SK-N-SH treated with all-trans-retinoic acid at 6 μM for 48 hours (cell line): ENCODE measurements at regions not wholly inside any gene's neighbourhood (a gene's known extent, or its start where the extent isn't known, plus 50 kb on each side); places are given as distances from the start of the nearest gene placed in this dataset.

ENCODE experiments used
- ATAC-seq: fragments of 200-7000 bp; cut with Tn5 transposase; 3 replicates; pipeline ENCODE4 v1.9.1; 2020; ENCODE audit warnings: mild to moderate bottlenecking, moderate library complexity
- BACH2 ChIP-seq: fragments of 250-450 bp; sonication (Bioruptor Pico); IDR thresholded peaks from 2 replicates; pipeline ENCODE4 v1.9.0; 2021; ENCODE audit warnings: mild to moderate bottlenecking, borderline replicate concordance
- CREB5 ChIP-seq: fragments of 250-450 bp; sonication (Bioruptor Pico); IDR thresholded peaks from 2 replicates; pipeline ENCODE4 v1.5.1; 2020; ENCODE audit warnings: low read depth, mild to moderate bottlenecking, moderate library complexity
- CSDC2 ChIP-seq: fragments of 250-450 bp; sonication (Bioruptor Pico); IDR thresholded peaks from 2 replicates; pipeline ENCODE4 v1.5.0; 2020; ENCODE audit warnings: mild to moderate bottlenecking, moderate library complexity
- CSRNP3 ChIP-seq: fragments of 250-450 bp; sonication (Bioruptor Pico); IDR thresholded peaks from 2 replicates; pipeline ENCODE4 v1.5.1; 2021; ENCODE audit warnings: mild to moderate bottlenecking, moderate library complexity
- ESRRG ChIP-seq: fragments of 250-450 bp; sonication (Bioruptor Pico); IDR thresholded peaks from 2 replicates; pipeline ENCODE4 v1.6.1; 2021; ENCODE audit warnings: mild to moderate bottlenecking
- OSR1 ChIP-seq: fragments of 250-450 bp; sonication (Bioruptor Pico); IDR thresholded peaks from 2 replicates; pipeline ENCODE4 v1.8.0; 2022; ENCODE audit warnings: moderate library complexity, mild to moderate bottlenecking, inconsistent platforms
- PATZ1 ChIP-seq: fragments of 250-450 bp; sonication (Bioruptor Pico); IDR thresholded peaks from 2 replicates; pipeline ENCODE4 v1.8.0; 2020; ENCODE audit warnings: mild to moderate bottlenecking, moderate library complexity, borderline replicate concordance
- POU6F1 ChIP-seq: fragments of 250-450 bp; sonication (Bioruptor Pico); IDR thresholded peaks from 2 replicates; pipeline ENCODE4 v1.8.0; 2021; ENCODE audit warnings: low read depth, mild to moderate bottlenecking, moderate library complexity, borderline replicate concordance
- RARB ChIP-seq: fragments of 250-450 bp; sonication (Bioruptor Pico); IDR thresholded peaks from 2 replicates; pipeline ENCODE4 v1.8.0; 2021; ENCODE audit warnings: mild to moderate bottlenecking, moderate library complexity
- SNAI2 ChIP-seq: fragments of 250-450 bp; sonication (Bioruptor Pico); IDR thresholded peaks from 2 replicates; pipeline ENCODE4 v1.5.0; 2020; ENCODE audit warnings: mild to moderate bottlenecking, moderate library complexity
- TCF4 ChIP-seq: fragments of 250-450 bp; sonication (Bioruptor Pico); IDR thresholded peaks from 2 replicates; pipeline ENCODE4 v1.8.0; 2021; ENCODE audit warnings: mild to moderate bottlenecking, moderate library complexity, borderline replicate concordance
- TOX ChIP-seq: fragments of 250-450 bp; sonication (Bioruptor Pico); IDR thresholded peaks from 2 replicates; pipeline ENCODE4 v1.8.0; 2021; ENCODE audit warnings: mild to moderate bottlenecking, moderate library complexity, borderline replicate concordance
- TSHZ2 ChIP-seq: fragments of 250-450 bp; sonication (Bioruptor Pico); IDR thresholded peaks from 2 replicates; pipeline ENCODE4 v1.5.0; 2020; ENCODE audit warnings: mild to moderate bottlenecking, moderate library complexity
- ZC3H10 ChIP-seq: fragments of 250-450 bp; sonication (Bioruptor Pico); IDR thresholded peaks from 2 replicates; pipeline ENCODE4 v1.5.1; 2021; ENCODE audit warnings: mild to moderate bottlenecking, moderate library complexity
- ZFP3 ChIP-seq: fragments of 250-450 bp; sonication (Bioruptor Pico); IDR thresholded peaks from 2 replicates; pipeline ENCODE4 v1.5.0; 2020; ENCODE audit warnings: mild to moderate bottlenecking, moderate library complexity
- ZFP30 ChIP-seq: fragments of 450-650 bp; formaldehyde crosslinking; IDR thresholded peaks from 2 replicates; pipeline ENCODE4 v1.5.0; 2022; ENCODE audit warnings: mild to moderate bottlenecking, moderate library complexity
- ZNF565 ChIP-seq: fragments of 450-650 bp; formaldehyde crosslinking; conservative IDR thresholded peaks from 2 replicates; pipeline ENCODE4 v1.5.0; 2020; ENCODE audit warnings: low read depth, mild to moderate bottlenecking, moderate library complexity
- ZNF70 ChIP-seq: fragments of 450-650 bp; formaldehyde crosslinking; IDR thresholded peaks from 2 replicates; pipeline ENCODE4 v1.5.0; 2020; ENCODE audit warnings: mild to moderate bottlenecking, moderate library complexity
- ZNF8 ChIP-seq: fragments of 450-650 bp; formaldehyde crosslinking; IDR thresholded peaks from 2 replicates; pipeline ENCODE4 v1.5.0; 2020; ENCODE audit warnings: mild to moderate bottlenecking, moderate library complexity

GRCh38 chr3:66884659-66885058 is 113.4 kb upstream of the KBTBD8 start:
- no peak for ATAC-seq

More at GRCh38 chr3:66884659-66885058, 113.4 kb upstream of the KBTBD8 start:
- TF ChIP-seq TSHZ2 (CRISPR knock-in tag) (no peak), ZC3H10 (CRISPR knock-in tag) (no peak), TCF4 (CRISPR knock-in tag) (no peak), ZNF70 (CRISPR knock-in tag) (no peak), CSRNP3 (no peak), RARB (CRISPR knock-in tag) (no peak), ESRRG (CRISPR knock-in tag) (no peak), CREB5 (CRISPR knock-in tag) (no peak), OSR1 (CRISPR knock-in tag) (no peak), ZNF565 (CRISPR knock-in tag) (no peak), CSDC2 (CRISPR knock-in tag) (no peak), SNAI2 (CRISPR knock-in tag) (no peak), BACH2 (CRISPR knock-in tag) (no peak), TOX (CRISPR knock-in tag) (no peak), POU6F1 (no peak), ZFP30 (CRISPR knock-in tag) (no peak), PATZ1 (CRISPR knock-in tag) (no peak), ZNF8 (CRISPR knock-in tag) (no peak), ZFP3 (CRISPR knock-in tag) (no peak)
